NCI-H446 (cell line): ENCODE measurements at regions not wholly inside any gene's neighbourhood (a gene's known extent, or its start where the extent isn't known, plus 50 kb on each side); places are given as distances from the start of the nearest gene placed in this dataset.
A peak's percentile ranks its signal among the peaks of the same experiment; 100 is the strongest.

ENCODE experiments used
- DNase-seq, 2 experiments: peaks; one replicate each; lab custom pipeline; 2025; lab: John Stamatoyannopoulos, UW

GRCh38 chr5:18105449-18105848, 471.2 kb downstream of the TAF11L14 start:
- no peak for DNase-seq

DNA sequence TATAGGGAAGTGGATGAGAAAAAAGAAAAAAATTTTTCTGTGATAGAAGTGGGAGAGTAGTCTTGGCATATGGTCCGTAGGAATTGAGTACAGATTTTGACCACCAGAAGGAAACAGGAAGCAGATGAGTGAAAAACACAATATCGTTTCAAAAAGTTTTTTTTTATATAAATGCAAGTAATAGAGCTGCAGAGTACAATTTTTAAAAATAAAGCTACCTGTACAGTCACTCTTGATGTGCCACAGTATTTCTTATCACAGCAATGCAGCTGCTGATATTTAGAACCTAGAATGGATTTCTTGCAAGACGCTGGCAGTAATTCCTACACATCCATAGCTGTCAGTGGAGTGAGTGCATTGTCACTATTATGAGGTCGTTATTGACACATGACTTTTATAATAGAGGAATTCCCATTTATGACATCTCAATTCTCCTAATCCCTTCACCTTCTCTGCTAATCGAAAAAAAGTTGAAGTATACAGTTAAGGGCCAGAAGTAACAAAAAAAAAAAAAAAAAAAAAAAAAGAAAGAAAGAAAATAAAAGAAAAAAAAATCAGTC, 477.7 kb downstream of the TAF11L14 start:
- DNase-seq: no peak

DNA sequence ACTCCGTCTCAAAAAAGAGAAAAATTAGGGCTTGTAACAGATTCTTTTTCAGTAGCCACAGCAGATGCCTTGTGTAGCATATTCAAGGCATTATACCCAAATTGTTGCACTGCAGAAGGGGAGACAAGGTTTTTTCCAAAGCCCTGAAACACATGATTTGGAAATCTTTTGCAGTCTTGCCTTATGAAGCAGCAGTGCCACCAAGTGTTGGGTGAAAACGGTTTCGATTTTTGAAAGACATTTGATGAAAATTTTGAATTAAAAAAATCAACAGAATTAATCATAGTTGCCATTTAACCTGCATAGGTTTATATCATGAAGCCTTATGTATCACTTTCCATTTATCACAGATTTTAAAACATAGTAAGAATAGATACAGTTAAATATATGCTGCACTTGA, 479.5 kb downstream of the TAF11L14 start:
- peak; percentile 36 to 82 for DNase-seq

GRCh38 chr5:18114151-18114757, 480.0 kb downstream of the TAF11L14 start:
- no peak for DNase-seq

DNA sequence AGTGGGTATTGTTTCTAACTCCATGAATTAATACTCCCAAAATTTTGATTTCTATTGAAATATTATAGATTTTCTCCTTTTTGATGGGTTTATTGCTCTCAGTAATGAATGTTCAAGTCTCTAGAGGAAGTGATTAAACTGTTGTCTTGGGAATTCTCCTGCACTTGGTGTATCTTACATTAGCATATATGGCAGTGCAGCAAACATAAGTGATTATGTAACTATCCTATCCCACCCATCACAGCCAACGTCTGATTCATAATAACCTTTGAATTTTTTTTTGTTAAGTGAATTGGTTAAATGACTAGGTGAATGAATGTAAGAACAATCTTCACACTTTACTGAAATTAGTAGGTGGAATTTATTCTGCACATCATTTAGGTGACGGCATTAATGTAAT, 483.7 kb downstream of the TAF11L14 start:
- no peak for DNase-seq

GRCh38 chr5:18119156-18119785, 485.0 kb downstream of the TAF11L14 start:
- DNase-seq: no peak

GRCh38 chr5:18141222-18141621, 507.0 kb downstream of the TAF11L14 start:
- no peak for DNase-seq

DNA sequence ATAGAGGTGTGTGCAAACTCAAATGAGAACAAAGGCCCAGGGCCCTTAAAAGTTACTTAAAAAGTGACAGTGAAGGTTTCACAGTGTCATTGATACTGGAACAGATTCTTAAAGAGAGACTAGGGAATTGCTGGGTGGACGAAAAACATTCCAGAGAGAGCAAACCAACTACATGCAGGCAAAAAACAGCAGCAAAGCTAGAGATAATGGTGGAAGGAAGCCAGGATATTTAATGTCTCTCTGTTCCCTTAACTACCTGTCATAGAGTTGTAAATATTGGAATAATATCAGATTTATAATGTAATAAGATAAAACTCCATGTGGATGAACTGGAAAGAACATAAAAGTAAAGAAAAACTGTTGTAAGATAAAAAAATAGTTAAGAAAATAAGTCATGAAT, 508.6 kb downstream of the TAF11L14 start:
- no peak for DNase-seq

DNA sequence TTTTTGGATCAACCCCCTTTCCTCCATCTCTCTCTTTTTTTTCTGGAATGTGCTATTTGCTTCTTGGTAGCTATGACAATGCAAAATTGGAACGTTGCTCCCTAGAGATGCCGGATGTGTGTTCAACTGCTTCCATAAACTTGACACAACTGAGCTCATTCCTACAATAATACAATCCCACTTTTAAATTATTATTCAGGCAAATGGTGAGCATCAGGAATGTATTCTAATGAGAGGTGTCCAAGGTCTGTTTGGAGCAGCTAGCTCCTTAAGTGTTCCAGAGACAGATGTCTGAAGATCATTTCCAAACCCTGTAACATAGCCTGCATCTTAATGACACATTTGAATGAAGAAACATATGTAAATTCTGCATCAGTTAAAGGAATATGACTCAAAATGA, 518.4 kb downstream of the TAF11L14 start:
- DNase-seq: no peak

GRCh38 chr5:18158166-18158565, 523.9 kb downstream of the TAF11L14 start:
- DNase-seq: no peak

DNA sequence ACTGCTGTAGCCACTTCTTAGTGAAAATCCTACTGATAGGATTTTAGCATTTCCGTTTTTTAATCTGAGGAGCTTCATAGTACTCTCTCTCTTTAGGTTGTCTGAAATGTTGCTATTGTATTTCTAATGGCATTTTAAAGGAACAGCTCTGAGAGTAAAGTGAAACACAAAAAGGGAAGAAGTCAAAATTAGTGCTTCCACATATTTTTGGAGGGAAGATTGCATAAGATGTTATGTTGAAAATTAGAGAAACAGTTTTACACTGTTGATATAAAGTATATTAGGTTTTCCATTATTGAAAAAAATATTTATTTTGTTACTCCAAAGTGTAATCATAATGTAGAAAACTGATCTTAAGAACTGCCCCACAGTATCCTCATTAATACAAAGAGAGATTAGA, 525.1 kb downstream of the TAF11L14 start:
- no peak for DNase-seq

DNA sequence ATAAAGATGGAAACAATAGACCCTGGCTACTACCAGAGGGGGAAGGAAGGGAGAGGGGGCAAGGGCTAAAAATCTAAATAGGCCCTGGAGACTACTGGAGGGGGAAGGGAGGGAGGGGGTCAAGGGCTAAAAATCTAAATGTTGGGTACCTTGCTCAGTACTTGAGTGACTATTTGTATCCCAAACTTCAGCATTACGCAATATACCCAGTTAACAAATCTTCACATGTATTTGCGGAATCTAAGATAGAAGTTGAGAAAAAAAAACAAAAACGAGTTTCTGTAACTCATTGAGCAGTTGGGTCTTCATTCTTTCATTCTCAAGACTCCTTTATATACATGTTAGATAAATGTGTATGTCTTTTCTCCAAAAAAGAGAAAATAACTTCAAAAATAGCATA, 537.4 kb downstream of the TAF11L14 start:
- DNase-seq: no peak

GRCh38 chr5:18179579-18179978, 545.3 kb downstream of the TAF11L14 start:
- no peak for DNase-seq

GRCh38 chr5:18181575-18181974, 547.3 kb downstream of the TAF11L14 start:
- DNase-seq: no peak

- no peak for DNase-seq
Measured at GRCh38 chr5:18195910-18196309, 561.6 kb downstream of the TAF11L14 start.

- DNase-seq: no peak
Measured at GRCh38 chr5:18197734-18198133, 563.5 kb downstream of the TAF11L14 start.

DNA sequence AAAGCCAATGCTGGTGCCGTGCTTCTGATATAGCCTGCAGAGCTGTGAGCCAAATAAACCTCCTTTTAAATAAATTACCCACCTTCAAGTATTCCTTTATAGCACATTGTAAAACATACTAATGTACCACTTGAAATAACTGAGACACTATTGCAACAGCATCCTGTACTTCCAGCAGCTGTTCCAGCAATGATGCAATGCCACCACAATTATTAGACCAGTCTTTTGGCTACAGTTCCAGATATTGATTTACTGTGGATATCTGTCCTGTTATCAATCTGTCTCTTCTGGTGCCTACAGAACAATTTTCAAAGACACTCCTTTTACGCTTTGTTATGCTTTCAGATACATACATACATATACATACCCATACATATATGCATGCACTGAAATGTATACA, 567.9 kb downstream of the TAF11L14 start:
- DNase-seq: no peak

DNA sequence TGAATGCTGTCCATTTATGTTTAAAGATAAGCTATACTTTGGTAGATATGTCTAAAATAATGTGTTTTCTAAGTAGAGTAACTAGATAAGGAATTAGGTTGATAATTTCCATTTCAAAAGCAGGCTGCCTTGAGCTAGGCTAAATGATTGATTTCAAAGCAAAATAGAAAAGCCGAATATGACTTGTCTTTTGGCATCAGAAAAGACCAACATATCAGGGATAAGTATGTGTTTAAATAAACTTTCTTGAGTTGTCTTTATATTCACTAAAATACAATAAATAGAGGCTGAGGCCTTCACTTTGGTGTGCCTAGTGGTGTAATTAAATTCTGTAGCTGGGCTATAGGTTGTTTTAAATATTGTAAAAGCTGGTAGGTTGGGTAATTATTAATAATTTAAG, 569.0 kb downstream of the TAF11L14 start:
- no peak for DNase-seq

DNA sequence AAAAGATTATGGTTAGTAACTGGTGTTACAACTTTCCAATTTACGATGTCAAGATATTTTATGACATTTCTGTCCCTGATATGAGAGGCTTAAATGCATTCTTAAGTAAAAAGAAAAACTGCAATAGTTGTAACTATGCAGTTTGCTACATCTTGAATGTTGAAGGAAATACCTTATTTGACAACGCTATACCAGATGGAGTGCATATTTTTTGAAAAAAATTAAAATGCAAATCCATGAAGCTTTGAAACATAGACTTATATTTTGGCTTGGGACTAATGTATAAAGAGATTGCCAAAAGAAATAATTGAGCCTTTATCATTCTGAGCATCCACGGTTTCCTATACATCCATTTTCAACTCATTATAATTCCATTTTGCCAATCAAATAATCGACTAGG, 579.4 kb downstream of the TAF11L14 start:
- DNase-seq: no peak

DNA sequence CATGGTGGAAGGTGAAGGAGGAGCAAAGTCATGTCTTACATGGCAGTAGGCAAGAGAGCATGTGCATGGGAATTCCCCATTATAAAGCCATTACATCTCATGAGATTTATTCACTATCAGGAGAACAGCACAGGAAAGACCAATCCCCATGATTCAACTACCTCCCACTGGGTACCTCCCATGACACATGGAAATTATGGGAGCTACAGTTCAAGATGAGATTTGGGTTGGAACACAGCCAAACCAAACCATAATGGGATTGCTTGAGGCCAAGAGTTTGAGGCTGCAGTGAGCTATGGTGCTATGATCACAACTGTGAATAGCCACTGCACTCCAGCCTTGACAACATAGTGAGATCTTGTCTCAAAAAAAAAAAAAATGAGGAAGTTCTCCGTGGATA, 581.8 kb downstream of the TAF11L14 start:
- DNase-seq: no peak

GRCh38 chr5:18216729-18217128, 582.5 kb downstream of the TAF11L14 start:
- DNase-seq: no peak

GRCh38 chr5:18219241-18219640, 585.0 kb downstream of the TAF11L14 start:
- DNase-seq: no peak

DNA sequence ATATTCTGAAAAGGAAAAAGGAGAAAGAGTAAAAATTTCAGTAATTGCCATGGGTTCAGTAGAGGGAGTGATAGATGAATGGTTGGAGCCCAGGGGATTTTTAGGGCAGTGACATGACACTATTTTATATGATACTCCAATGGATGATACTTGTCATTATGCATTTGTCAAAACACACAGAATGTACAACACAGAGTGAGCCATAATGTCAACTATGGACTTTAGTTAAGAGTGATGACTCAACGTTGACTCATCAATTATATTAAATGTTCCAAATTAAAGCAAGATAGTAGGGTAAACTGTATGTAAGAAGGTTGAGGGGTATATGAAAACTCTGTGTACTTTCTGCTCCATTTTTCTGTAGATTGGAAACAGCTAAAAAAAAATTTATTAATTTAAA, 586.4 kb downstream of the TAF11L14 start:
- DNase-seq: no peak

GRCh38 chr5:18236386-18236785, 602.1 kb downstream of the TAF11L14 start:
- DNase-seq: no peak
